HG03039 (cell line): ENCODE measurements at regions not wholly inside any gene's neighbourhood (a gene's known extent, or its start where the extent isn't known, plus 50 kb on each side); places are given as distances from the start of the nearest gene placed in this dataset.

ENCODE experiments used
- ATAC-seq: cut with Tn5 transposase; IDR thresholded peaks from one replicate; pipeline ENCODE4 v1.9.1; 2021; ENCODE audit warnings: mild to moderate bottlenecking, moderate library complexity; ENCODE audit not compliant: unreplicated experiment

GRCh38 chr2:215772634-215773563 is 240.5 kb downstream of the MREG start:
- ATAC-seq = no peak

DNA sequence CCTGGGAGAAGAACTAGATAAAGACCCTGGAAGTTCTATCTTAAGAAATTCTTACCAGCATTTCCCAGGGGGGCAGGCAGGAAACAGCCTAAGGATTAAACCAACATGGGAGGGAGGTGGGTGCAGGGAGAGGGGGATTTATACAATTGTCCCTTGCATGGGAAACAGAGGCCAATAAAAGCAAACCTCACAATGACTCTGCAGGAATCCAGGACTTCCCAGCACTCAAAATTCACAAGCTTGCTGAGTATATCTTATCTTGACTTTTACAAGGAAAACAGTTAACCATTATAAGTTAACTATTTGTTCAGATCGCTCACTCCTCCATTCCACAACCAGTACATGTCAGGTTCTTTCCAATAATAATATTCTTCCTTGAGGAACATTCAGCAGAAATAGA is 241.3 kb downstream of the MREG start:
- no peak for ATAC-seq

- no peak for ATAC-seq
Measured at GRCh38 chr2:215771241-215771640, 242.1 kb downstream of the MREG start.

GRCh38 chr2:215770668-215771067 is 242.7 kb downstream of the MREG start:
- ATAC-seq = no peak

DNA sequence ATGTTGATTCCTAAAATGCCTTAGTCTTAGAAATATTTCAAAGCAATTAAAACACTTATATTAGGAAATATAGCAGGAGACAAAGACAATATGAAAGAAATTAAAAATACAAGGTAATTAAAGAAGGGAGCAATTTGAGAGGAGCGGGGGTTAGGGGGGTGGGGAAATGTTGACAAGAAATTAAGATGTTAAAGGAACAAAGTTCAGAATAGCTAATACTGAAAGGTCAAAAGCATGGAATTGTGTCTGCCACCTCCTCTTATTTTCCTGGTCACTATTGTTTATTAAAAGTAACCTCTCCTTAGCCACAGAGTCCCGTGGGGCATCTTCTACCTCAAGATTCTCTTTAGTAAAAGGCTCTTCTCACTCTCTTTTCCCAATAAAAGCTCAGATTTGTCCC is 244.1 kb downstream of the MREG start:
- no peak for ATAC-seq

GRCh38 chr2:215767625-215768024 is 245.7 kb downstream of the MREG start:
- ATAC-seq = no peak

DNA sequence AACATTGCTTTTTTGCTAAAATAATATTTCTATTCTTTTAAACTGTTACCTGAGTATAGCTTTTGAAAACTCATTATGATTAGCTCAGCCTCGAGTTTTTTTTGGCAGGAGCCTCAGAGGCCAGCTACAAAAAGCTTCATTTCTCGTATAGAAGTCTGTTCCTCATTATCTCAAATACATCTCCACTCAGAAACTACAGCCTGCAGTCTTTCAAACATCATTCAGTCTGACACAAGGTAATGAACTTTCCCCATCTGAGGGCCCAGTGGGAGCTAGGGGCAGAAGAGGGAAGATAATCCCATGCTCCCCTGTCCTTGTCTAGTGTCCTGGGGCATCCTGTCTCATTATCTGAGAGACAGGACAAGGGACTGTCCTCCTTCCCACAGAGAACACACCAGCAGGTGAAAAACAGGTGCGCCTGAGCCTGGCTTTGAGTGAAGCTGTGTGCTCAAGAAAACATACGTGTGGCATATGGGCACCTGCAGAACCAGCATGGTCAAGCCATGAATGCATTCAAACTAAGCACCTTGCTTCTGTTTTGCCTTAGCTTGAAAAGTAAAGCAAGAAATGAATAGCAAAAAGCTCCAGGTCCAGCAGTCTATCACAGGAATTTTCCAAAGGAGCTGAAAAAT is 247.5 kb downstream of the MREG start:
- no peak for ATAC-seq

DNA sequence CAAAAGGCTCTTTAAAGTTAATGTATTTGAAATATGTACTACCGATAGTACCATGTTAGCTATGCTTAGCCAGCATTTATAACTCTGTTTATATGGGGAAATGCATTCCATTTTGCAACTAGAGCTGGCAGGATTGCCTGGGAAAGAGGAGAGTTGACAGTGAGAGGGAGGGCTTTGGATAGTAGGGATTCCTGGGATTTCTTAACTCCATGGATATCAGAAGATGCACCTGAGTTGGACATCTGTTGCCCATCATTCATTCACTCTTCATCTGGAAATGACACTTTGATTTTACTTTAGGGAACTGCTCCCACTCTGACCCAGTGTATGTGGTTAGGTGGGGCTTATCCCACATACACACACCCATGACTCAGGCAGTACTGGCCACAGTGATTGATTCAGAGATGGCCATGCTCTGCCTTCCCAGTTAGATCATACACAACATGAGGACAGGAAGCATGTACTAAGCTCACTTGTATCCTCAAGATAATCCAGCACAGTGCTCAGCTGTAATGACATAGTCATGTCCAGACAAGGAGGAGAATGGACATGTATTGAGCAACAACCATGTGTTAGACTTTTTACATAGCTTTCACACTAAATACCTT is 248.8 kb downstream of the MREG start:
- no peak for ATAC-seq

DNA sequence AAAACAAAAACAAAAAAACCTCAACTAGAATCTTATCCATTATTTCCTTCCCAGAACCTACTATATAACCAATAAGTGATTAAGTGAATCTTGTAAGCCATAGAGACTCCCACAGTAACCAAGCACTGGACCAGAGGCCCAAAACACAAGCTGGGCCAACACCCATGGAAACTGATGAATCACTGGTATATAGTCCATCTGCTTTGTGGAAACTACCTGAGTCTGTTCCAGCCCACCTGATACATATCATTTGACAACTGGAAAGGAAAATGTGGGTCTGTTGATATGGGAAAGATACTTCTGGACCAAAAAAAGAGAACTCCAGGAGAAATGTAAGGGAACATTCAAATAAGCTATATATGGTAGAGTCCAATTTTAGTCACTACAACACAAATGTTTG is 252.8 kb downstream of the MREG start:
- ATAC-seq = no peak

DNA sequence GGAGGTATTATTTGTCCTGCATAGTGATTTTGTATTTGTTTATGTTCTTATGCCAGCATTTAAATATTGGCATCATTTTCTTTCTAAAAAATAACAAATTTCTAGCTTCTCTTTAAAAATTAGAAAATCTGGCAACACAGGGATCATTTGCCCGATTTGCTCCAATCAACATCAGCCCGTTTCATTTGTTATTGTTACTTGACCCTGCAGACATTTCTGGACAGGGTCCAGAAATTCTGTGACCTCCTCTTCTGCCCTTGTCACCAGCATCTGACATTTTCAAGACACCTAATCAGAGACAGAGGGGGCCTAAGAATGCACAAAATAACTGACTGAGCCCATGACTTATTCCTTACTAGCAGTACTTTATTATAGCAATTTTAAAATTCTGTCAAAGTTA is 253.3 kb downstream of the MREG start:
- no peak for ATAC-seq

DNA sequence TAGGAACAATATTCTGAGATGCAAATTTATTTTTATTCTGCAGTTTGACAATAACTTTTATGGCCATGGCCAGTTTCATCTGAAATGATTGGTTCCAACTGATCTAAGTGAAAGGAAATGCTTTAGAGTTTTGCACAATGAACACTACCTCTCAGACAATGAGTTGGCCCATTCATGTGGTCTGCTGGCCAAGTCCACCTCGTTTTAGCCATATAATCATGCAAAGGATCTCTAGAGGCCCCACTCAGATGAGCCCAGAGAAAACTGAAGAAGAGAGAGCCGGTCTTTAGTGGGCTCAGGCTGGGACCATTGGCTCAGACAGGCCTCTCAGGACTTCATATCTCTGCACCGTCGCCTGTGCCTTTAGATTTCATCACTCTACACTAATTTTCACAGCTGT is 254.7 kb downstream of the MREG start:
- ATAC-seq = no peak

GRCh38 chr2:215756346-215756730 is 257.0 kb downstream of the MREG start:
- ATAC-seq = no peak

- ATAC-seq = no peak
Measured at GRCh38 chr2:215755641-215756345, 257.6 kb downstream of the MREG start.

GRCh38 chr2:215754546-215754945 is 258.8 kb downstream of the MREG start:
- no peak for ATAC-seq

GRCh38 chr2:215753808-215754207 is 259.5 kb downstream of the MREG start:
- no peak for ATAC-seq

DNA sequence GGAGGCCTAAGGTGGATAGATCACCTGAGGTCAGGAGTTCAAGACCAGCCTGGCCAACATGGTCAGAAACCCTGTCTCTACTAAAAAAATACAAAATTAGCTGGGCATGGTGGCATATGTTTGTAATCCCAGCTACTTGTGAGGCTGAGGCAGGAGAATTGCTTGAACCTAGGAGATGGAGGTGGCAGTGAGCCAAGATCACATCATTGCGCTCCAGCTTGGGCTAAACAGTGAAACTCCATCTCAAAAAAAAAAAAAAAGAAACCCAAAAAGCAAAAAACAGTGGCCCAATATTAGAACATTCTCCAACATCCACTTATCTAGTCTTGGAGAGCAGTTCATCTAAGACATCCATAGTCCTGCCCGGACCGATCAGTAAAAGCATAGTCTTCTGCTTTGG is 260.4 kb downstream of the MREG start:
- ATAC-seq = no peak

DNA sequence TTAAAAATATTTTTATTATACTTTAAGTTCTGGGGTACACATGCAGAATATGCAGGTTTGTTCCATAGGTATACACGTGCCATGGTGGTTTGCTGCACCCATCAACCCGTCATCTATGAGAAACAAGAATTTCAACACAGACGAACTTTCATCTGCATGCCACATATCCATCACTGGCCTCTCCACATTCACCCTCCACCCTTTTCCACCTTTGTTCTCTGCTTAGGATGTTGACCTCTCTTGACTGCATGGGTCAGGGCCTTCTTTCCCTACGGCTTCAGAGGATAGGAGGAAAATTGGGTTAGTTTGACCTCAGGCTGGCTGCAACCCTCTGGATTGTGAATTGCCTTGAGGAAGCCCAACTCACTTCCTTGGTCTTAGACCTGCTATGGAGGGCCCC is 260.9 kb downstream of the MREG start:
- ATAC-seq = no peak

DNA sequence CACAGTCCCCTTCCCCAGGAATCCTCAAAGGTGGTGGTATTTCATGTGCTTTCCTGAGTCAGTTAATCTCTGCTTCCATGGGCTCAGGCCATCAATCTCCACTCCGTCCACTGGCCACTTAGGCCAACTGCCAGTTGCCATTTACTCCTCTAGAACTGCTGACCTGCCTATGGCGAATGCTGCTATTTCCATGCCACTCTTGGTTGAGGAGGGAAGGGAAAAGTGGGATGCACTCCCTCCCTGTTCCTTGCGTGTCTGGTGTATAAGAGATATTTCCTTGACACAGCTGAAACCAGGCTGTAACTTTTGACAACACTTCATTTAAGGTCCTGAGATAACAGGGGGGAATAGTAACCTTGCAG is 261.5 kb downstream of the MREG start:
- ATAC-seq = no peak

- no peak for ATAC-seq
Measured at GRCh38 chr2:215751200-215751910, 262.0 kb downstream of the MREG start.

- no peak for ATAC-seq
Measured at GRCh38 chr2:215750763-215751162, 262.6 kb downstream of the MREG start.
